Naive thymus-derived CD4-positive, alpha-beta T cell (primary cell): ENCODE measurements at regions not wholly inside any gene's neighbourhood (a gene's known extent, or its start where the extent isn't known, plus 50 kb on each side); places are given as distances from the start of the nearest gene placed in this dataset.
A peak's percentile ranks its signal among the peaks of the same experiment; 100 is the strongest.

ENCODE experiments used
- ATAC-seq: fragments of 150-1000 bp; cut with Tn5 transposase; 2 replicates; pipeline ENCODE4 v1.10.0; 2021; ENCODE audit warnings: mild to moderate bottlenecking, moderate library complexity
- CTCF ChIA-PET: fragments of 350-600 bp; sonication (Branson Sonifier 250); formaldehyde crosslinking; loops from one replicate; lab custom pipeline; 2021; ENCODE audit warnings: antibody characterized with exemption; lab: Charles Lee
- POLR2A ChIA-PET: fragments of 350-600 bp; sonication (Branson Sonifier 250); formaldehyde crosslinking; loops from one replicate; lab custom pipeline; 2021; ENCODE audit warnings: antibody characterized with exemption, inconsistent platforms; lab: Charles Lee
- DNase-seq, 9 donors: peaks; one replicate each; pipeline versions ENCODE4 v3.0.0 to v3.0.0-alpha.2; 2020 to 2022; ENCODE audit warnings: mixed read lengths in 1 of 9
- H3K27ac ChIP-seq: one replicate; pipeline ENCODE4 v1.7.0; 2013; ENCODE audit warnings: mild to moderate bottlenecking, low read depth, low read length, moderate library complexity
- H3K27me3 ChIP-seq, 2 donors: one replicate each; pipeline ENCODE4 v1.7.0; 2013; ENCODE audit warnings: low read length in 2 of 2, mild to moderate bottlenecking in 2 of 2, moderate library complexity in 2 of 2; ENCODE audit not compliant: control insufficient read depth in 2 of 2, insufficient read depth in 2 of 2
- H3K36me3 ChIP-seq, 3 experiments: 1 replicate in 2 of 3; 2 replicates in 1 of 3; pipeline ENCODE4 v1.7.0; 2013; ENCODE audit warnings: low read length in 3 of 3, mild to moderate bottlenecking in 3 of 3, moderate library complexity in 1 of 3; ENCODE audit not compliant: insufficient read depth in 3 of 3, control insufficient read depth in 2 of 3
- H3K4me1 ChIP-seq, 2 donors: one replicate each; pipeline ENCODE4 v1.7.0; 2013; ENCODE audit warnings: low read length in 2 of 2, mild to moderate bottlenecking in 2 of 2, moderate library complexity in 1 of 2; ENCODE audit not compliant: control insufficient read depth in 2 of 2, insufficient read depth in 2 of 2
- H3K4me3 ChIP-seq: 2 replicates; pipeline ENCODE4 v1.7.0; 2013; ENCODE audit warnings: mild to moderate bottlenecking, low read length
- H3K9me3 ChIP-seq, 3 experiments: 1 replicate in 2 of 3; 2 replicates in 1 of 3; pipeline ENCODE4 v1.7.0; 2013; ENCODE audit warnings: low read length in 3 of 3; ENCODE audit not compliant: control insufficient read depth in 2 of 3
- H3K27ac Mint-ChIP-seq, 9 donors: one replicate each; pipeline ENCODE4 v1.8.0; 2020 to 2022; ENCODE audit warnings: mixed read lengths in 9 of 9, mild to moderate bottlenecking in 8 of 9, moderate library complexity in 5 of 9, inconsistent platforms in 2 of 9
- H3K27me3 Mint-ChIP-seq, 5 donors: one replicate each; pipeline ENCODE4 v1.8.0; 2021 to 2022; ENCODE audit warnings: mixed read lengths in 5 of 5, mild to moderate bottlenecking in 1 of 5
- H3K36me3 Mint-ChIP-seq, 5 donors: one replicate each; pipeline ENCODE4 v1.8.0; 2020 to 2022; ENCODE audit warnings: mixed read lengths in 5 of 5, mild to moderate bottlenecking in 3 of 5, inconsistent platforms in 1 of 5
- H3K4me1 Mint-ChIP-seq, 7 donors: one replicate each; pipeline ENCODE4 v1.8.0; 2020 to 2022; ENCODE audit warnings: mixed read lengths in 7 of 7, mild to moderate bottlenecking in 3 of 7, inconsistent platforms in 1 of 7
- H3K4me3 Mint-ChIP-seq, 10 donors: one replicate each; pipeline ENCODE4 v1.8.0; 2020 to 2022; ENCODE audit warnings: mild to moderate bottlenecking in 10 of 10, mixed read lengths in 10 of 10, moderate library complexity in 6 of 10, inconsistent platforms in 2 of 10
- H3K9me3 Mint-ChIP-seq, 11 donors: one replicate each; pipeline ENCODE4 v1.8.0; 2020 to 2022; ENCODE audit warnings: mixed read lengths in 11 of 11, mild to moderate bottlenecking in 4 of 11, inconsistent platforms in 1 of 11, moderate library complexity in 1 of 11
- intact Hi-C, 2 donors: fragments of 100-400 bp; cut with micrococcal nuclease; formaldehyde crosslinking; loops; one replicate each; pipeline ENCODE4 v1.15.1; 2023

DNA sequence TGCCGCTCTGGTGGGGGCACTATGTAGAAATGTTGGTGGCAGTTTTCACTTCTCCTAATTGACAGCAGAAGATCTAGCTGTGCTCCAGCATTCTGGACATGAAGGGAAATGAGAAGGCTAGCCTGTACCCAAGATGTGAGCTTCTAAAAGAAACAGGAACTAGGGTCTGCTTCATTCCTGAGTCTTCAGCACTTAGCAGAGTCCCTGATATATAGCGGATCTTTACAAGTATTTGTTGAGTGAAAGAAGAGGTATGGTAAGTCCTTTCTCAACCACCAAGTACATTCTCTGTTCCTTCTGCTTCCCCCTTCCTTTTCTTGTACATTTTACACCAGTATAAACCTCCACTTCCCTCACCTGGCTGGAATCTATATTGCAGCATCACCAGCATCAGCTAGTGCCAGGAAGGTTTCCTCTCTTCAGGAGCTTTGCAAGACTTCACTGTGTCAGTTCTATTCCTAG lies 408.3 kb upstream of the CADM1 start:
- POLR2A ChIA-PET: no interaction called here
- Mint-ChIP-seq H3K36me3 (no peaks in the 10 kb centered on the region), H3K27me3 (peaks cover 0 to 5% (median 3%) of the 10 kb centered on the region in 5 donors), H3K27ac (no peak overlapping the region), H3K9me3 (peaks cover 0 to 2% (median 0%) of the 10 kb centered on the region in 11 donors), H3K4me1 (no peaks in the 10 kb centered on the region), H3K4me3 (no peak overlapping the region)
- ATAC-seq (peak; percentile 69), DNase-seq (no peak)
- CTCF ChIA-PET: no interaction called here
- Histone ChIP-seq H3K36me3 (no peaks in the 10 kb centered on the region), H3K9me3 (no peaks in the 10 kb centered on the region), H3K27ac (no peak overlapping the region), H3K4me1 (no peaks in the 10 kb centered on the region), H3K27me3 (no peaks in the 10 kb centered on the region), H3K4me3 (no peak overlapping the region)
- intact Hi-C loops: no loop called here

GRCh38 chr11:115911613-115912346 lies 407.6 kb upstream of the CADM1 start:
- CTCF ChIA-PET: no interaction called here
- peaks cover 0 to 2% (median 0%) of the 10 kb centered on the region in 5 donors for H3K36me3 Mint-ChIP-seq
- POLR2A ChIA-PET: no interaction called here

DNA sequence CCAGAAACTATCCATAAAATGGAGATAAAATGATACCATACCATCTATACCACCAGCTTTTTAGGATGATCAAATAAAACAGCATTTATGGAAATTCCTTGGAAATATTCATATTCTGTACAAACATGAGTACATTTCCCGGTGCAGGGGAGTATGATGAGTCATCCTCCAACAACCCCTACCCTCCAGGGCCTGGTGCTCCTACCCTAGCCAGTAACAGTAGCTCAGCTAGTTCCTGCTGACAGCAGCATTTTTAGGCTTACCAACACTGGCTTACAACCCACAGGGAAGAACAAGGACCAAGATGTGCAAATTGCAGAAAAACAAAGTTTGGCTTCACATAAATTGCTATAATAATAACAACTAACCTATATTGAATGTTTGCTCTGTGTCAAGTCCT lies 406.2 kb upstream of the CADM1 start:
- intact Hi-C loops: no loop called here
- Histone ChIP-seq H3K4me1 (no peaks in the 10 kb centered on the region), H3K36me3 (no peaks in the 10 kb centered on the region), H3K27me3 (no peaks in the 10 kb centered on the region), H3K4me3 (no peak overlapping the region), H3K27ac (no peak overlapping the region), H3K9me3 (no peaks in the 10 kb centered on the region)
- ChIA-PET POLR2A (no interaction called here), CTCF (no interaction called here)
- Mint-ChIP-seq H3K4me1 (no peaks in the 10 kb centered on the region), H3K27me3 (peaks cover 0 to 15% (median 4%) of the 10 kb centered on the region in 5 donors), H3K36me3 (peaks cover 0 to 3% (median 0%) of the 10 kb centered on the region in 5 donors), H3K9me3 (peaks cover 0 to 3% (median 0%) of the 10 kb centered on the region in 11 donors), H3K27ac (no peak overlapping the region), H3K4me3 (no peak overlapping the region)
- no peak for DNase-seq
- no peak for ATAC-seq

More at GRCh38 chr11:115911613-115912346, 407.6 kb upstream of the CADM1 start:
- Histone ChIP-seq H3K9me3 (no peaks in the 10 kb centered on the region), H3K36me3 (no peaks in the 10 kb centered on the region), H3K27ac (no peak overlapping the region), H3K4me1 (no peaks in the 10 kb centered on the region), H3K27me3 (no peaks in the 10 kb centered on the region), H3K4me3 (no peak overlapping the region)
- no peak overlapping the region for H3K27ac Mint-ChIP-seq
- no peaks in the 10 kb centered on the region for H3K4me1 Mint-ChIP-seq
- peaks cover 0 to 8% (median 4%) of the 10 kb centered on the region in 5 donors for H3K27me3 Mint-ChIP-seq
- peaks cover 0 to 2% (median 0%) of the 10 kb centered on the region in 11 donors for H3K9me3 Mint-ChIP-seq
- no peak overlapping the region for H3K4me3 Mint-ChIP-seq
- DNase-seq: no peak
- intact Hi-C loops: no loop called here
- ATAC-seq: no peak

- CTCF ChIA-PET: no interaction called here
- intact Hi-C loops: no loop called here
- DNase-seq (no peak), ATAC-seq (no peak)
- H3K4me3 ChIP-seq: no peak overlapping the region
- H3K9me3 ChIP-seq: no peaks in the 10 kb centered on the region
- peaks cover 0 to 11% (median 4%) of the 10 kb centered on the region in 5 donors for H3K27me3 Mint-ChIP-seq
- no peak overlapping the region for H3K4me3 Mint-ChIP-seq
- no peaks in the 10 kb centered on the region for H3K4me1 ChIP-seq
- no peaks in the 10 kb centered on the region for H3K36me3 ChIP-seq
- no peak overlapping the region for H3K27ac Mint-ChIP-seq
- H3K36me3 Mint-ChIP-seq: peaks cover 0 to 3% (median 0%) of the 10 kb centered on the region in 5 donors
- H3K9me3 Mint-ChIP-seq: peaks cover 0 to 7% (median 0%) of the 10 kb centered on the region in 11 donors
- H3K27me3 ChIP-seq: no peaks in the 10 kb centered on the region
- no peak overlapping the region for H3K27ac ChIP-seq
- POLR2A ChIA-PET: no interaction called here
- H3K4me1 Mint-ChIP-seq: peaks cover 0 to 5% (median 0%) of the 10 kb centered on the region in 7 donors
Observed at GRCh38 chr11:115906171-115906570, 402.0 kb upstream of the CADM1 start.

DNA sequence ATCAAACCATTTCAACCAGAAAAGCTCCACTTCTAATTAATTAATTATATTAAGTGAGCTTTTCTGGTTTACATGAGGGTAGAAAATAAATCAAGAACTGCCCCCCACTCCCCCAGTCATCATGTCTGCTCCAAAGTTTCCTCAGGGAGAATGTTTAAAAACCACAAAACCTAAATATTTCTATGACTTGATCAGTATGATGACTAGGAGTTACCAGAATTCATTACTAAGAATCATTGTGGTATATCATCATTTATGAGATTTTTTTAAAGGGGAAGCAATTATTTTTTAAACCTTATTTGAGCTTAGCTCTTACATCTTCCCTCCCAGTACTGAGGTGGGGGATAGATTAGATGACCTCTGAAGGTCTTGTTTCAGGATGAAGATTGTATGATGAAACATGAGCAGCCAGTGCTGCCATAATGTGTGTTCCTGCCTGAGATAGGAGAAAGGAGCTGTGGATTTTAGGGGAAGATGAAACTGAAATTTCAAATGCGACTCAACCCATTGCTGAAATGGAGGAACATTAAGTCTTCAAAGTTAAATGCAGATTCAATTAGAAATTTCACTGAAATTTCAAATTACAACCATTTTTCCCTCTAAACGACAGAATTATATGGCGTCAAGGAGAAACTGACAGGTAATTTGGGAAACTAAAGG lies 401.3 kb upstream of the CADM1 start:
- Mint-ChIP-seq H3K9me3 (peaks cover 0 to 7% (median 0%) of the 10 kb centered on the region in 11 donors), H3K27ac (peak overlapping the region in 1 of 9 donors; percentile 15), H3K36me3 (peaks cover 0 to 3% (median 0%) of the 10 kb centered on the region in 5 donors), H3K4me1 (peaks cover 0 to 5% (median 0%) of the 10 kb centered on the region in 7 donors), H3K27me3 (peaks cover 0 to 11% (median 4%) of the 10 kb centered on the region in 5 donors), H3K4me3 (no peak overlapping the region)
- H3K4me3 ChIP-seq: no peak overlapping the region
- POLR2A ChIA-PET: no interaction called here
- H3K9me3 ChIP-seq: no peaks in the 10 kb centered on the region
- intact Hi-C loops: no loop called here
- CTCF ChIA-PET: no interaction called here
- no peaks in the 10 kb centered on the region for H3K4me1 ChIP-seq
- no peak for ATAC-seq
- no peak for DNase-seq
- H3K27me3 ChIP-seq: no peaks in the 10 kb centered on the region
- no peak overlapping the region for H3K27ac ChIP-seq
- H3K36me3 ChIP-seq: no peaks in the 10 kb centered on the region

DNA sequence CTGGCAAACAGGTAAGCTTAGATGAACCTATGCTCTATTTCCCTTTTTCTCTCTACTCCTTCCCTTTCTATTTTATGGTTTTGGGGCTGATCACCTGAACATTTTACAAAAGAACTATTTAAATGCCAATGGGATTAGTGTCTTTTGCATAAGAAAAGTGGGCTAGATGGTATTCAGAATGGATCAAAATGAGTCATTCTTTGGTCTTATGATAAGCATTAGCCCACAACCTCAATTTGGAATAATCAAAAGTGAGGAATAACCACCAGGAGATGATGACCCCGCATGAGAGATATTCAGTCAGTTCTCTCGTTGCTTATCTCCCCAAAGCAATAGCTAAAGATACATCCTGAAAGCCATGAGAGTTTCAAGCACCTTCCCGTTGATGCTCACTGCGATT lies 399.0 kb upstream of the CADM1 start:
- no peaks in the 10 kb centered on the region for H3K9me3 ChIP-seq
- ATAC-seq (no peak), DNase-seq (no peak)
- ChIA-PET CTCF (no interaction called here), POLR2A (no interaction called here)
- H3K27me3 Mint-ChIP-seq: peaks cover 0 to 11% (median 4%) of the 10 kb centered on the region in 5 donors
- H3K27ac Mint-ChIP-seq: no peak overlapping the region
- H3K4me1 ChIP-seq: no peaks in the 10 kb centered on the region
- H3K27ac ChIP-seq: no peak overlapping the region
- H3K4me3 Mint-ChIP-seq: no peak overlapping the region
- H3K4me1 Mint-ChIP-seq: peaks cover 0 to 5% (median 0%) of the 10 kb centered on the region in 7 donors
- no peak overlapping the region for H3K4me3 ChIP-seq
- intact Hi-C loops: no loop called here
- peaks cover 0 to 14% (median 2%) of the 10 kb centered on the region in 11 donors for H3K9me3 Mint-ChIP-seq
- no peaks in the 10 kb centered on the region for H3K27me3 ChIP-seq
- H3K36me3 ChIP-seq: no peaks in the 10 kb centered on the region
- peaks cover 0 to 3% (median 0%) of the 10 kb centered on the region in 5 donors for H3K36me3 Mint-ChIP-seq
